NCI-H146 (cell line): ENCODE measurements at regions not wholly inside any gene's neighbourhood (a gene's known extent, or its start where the extent isn't known, plus 50 kb on each side); places are given as distances from the start of the nearest gene placed in this dataset.
"Not testable (repeated sequence)": the region's sequence is repeated elsewhere in the genome, so short reads cannot be mapped to it uniquely, and the experiment has no call there.

ENCODE experiments used
- DNase-seq: peaks from one replicate; lab custom pipeline; 2025; lab: John Stamatoyannopoulos, UW

DNA sequence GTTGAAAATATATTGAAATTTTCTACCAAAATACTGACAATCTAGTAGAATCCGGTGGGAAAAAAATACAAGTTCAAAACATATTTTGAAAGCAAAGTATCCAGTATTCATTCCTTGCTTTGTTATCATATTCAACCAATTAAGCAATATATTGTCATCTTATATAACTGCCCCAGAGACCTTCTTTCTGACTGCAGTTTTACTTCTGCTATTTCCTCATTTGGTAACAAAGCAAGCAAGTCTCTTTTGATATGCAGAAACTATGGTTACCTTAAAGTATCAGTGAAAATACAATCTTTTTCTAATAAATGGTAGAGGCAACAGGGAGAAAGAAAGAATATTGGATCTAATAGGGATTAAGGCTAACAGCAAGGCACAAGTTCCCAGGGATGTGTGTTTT, 663.7 kb upstream of the MEF2C start:
- no peak for DNase-seq

- DNase-seq, result no peak
Observed at GRCh38 chr5:89545626-89546025, 662.6 kb upstream of the MEF2C start.

DNA sequence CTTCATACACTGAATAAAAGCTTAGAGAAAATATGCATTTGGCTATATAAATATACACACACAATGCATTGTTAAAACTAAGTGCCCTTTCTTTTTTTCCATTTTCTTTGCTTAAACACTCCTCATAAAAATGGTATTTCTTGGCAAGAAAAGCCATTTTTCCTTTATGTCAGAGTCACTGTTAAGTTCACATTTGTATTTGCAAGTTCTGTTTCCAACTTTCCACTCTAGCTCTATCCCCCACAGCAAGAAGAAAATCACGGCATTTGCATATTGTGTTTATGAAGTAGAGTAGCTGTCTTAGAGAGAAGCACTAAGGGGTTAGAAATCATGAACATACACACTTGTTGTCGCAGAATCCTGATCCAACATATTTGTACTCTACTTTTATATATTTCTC, 662.1 kb upstream of the MEF2C start:
- no peak for DNase-seq

DNA sequence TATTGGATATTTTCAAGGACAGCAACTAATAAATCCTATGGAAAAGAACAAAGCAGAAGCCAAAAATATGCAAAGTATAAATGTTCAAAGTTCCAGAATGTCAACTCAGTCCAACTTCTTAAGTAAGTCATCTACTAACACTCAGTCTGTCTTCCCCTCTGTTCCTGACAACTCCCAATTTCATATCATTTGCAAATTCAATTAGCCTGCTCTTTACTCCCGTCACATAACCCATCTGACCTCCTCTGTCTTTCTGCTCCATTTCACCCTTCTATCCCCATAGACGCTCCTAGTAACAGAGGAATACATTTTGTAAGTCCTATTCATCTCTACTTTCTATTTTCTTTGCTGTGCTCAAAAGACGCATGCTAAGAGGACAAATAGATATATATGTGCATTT, 659.8 kb upstream of the MEF2C start:
- no peak for DNase-seq

DNA sequence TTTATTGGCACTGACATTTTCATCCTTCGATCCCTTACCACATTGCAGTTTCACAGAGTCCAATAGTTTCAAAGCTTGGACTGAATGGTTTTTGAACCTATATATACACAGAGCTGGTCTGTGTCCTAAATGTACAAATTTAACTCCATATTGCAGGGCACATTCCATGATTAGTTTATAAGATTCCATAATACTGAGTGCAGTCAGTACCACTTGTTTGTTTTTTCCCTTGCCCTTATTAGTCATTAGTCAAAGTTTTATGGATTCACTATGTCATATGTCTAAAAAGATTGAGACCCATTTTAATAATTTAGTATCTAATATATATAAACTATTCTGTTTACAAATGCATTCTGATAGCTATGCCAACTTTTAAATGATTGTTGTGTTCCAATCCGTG, 654.8 kb upstream of the MEF2C start:
- DNase-seq, result no peak

DNA sequence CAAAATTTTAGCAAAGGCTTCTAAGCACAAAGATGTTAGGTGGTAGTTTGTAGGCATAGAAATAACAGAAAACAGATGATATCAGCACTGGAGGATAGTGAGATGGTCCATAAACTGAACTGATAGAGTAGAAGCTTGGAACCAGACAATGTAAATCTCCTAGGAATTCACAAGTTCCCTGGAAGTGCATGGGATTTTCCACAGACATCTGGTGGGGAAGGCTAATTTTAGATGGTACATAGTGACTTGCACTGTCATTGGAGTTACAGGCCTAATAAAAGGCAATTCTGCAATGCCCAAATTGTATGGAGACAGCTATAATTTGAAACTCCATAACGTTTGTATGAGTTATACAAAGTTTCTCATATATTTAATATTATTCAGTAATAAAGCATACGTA, 653.0 kb upstream of the MEF2C start:
- no peak for DNase-seq

DNA sequence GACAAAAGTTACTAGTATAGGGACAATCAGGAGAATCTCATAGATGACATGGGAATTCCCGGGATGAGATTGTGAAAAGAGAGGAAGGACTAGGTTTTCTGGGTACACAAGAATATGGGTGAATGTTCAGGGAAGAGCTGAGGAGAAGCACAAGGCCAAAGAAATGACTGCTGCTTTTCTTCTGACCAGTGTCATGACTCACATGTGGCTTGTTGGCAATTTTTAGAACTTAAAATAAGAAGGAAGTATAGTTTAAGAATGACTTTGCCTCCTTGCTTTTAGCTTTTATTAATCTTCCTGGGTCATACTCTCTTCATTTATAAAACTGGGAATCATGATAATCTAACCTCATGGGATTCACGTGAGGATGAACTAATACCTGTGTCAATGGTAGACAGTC, 652.4 kb upstream of the MEF2C start:
- DNase-seq, result no peak

DNA sequence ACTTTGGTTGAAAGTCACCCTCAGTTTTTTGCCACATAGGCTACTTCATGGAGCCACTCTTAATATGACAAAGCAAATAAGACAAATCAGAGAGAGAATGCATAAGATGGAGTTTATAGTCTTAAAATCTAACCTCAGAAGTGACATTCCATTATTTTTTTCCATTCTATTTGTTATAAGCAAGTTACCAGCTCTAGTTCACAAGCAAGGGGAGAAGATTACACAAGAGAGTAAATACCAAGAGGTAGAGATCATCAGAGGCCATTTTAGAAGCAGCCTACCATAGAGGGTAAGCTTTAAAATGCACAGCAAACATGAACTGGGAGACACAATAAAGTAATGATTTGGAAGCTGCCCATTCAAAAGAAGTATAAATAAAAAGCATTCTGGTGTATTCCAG, 651.3 kb upstream of the MEF2C start:
- no peak for DNase-seq

- DNase-seq, result no peak
Observed at GRCh38 chr5:89524785-89525184, 641.8 kb upstream of the MEF2C start.

DNA sequence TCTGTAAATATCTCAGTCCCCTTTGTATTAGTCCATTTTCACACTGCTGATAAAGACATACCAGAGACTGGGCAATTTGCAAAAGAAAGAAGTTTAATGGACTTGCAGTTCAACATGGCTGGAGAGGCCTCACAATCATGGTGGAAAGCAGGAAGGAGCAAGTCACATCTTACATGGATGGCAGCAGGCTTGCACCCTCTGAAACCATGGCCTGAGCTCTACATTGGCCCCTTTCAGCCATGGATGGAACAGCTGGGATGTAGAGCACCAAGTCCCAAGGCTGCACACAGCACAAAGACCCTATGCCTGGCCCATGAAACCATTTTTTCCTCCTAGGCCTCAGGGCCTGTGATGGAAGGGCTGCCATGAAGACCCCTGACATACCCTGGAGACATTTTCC, 640.9 kb upstream of the MEF2C start:
- not testable (repeated sequence) for DNase-seq

DNA sequence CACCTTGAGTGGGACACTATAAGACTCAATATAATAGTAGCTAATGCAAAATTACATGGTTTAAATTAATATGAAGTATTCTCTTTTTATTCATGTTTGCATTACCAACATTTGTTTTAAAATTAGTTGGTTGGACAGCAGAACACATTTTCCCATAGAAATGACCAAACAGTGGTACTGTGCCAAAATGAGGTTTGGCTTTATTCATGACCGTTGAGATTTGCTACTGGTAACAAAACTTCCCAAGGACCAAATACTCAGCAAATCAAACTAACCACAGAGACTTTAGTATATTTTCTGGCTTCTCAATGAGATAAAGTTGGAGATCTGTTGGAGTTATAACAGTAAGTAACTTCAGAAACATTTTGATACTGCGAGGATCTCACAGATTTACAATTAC, 637.8 kb upstream of the MEF2C start:
- no peak for DNase-seq

- DNase-seq, result no peak
Observed at GRCh38 chr5:89513299-89514044, 630.5 kb upstream of the MEF2C start.

DNA sequence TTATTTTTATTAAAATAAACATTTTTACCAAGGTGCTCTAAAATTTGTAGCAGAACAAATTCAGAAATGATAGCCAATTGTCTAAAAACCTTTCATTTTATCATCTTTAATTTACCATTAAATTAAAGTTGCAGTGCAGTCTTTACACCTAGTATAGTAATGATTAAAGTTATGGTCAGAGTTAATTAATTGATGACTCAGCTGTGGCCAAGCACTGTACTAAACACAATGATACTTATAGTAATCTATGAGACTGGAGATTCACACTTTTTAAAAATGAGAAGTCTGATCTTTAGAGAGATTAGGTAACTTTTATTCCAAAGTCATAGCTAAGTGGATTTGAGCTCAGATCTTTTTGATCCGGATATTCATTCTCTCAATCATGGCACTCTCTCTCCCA, 621.1 kb upstream of the MEF2C start:
- DNase-seq, result no peak

GRCh38 chr5:89499787-89500186, 616.8 kb upstream of the MEF2C start:
- DNase-seq, result no peak

DNA sequence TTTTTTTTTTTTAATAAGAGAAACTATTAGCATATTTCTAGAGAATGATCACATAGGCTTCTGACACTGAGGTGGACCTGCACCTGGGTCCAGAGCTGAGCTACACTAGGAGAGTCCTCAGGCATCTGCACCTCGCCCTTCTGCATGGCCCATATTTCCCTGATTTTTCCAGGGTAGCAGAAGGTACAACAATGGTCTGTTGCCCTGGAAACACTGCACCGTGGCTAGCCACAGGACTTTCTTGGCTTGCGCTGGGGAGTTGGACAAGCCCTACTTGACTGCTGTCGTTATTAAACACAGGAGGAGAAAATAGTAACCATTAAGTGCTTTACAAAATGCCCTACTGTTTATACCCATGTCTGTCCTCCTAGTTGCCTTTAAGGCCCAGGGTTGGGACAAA, 615.7 kb upstream of the MEF2C start:
- DNase-seq, result no peak

- no peak for DNase-seq
Observed at GRCh38 chr5:89493414-89493813, 610.4 kb upstream of the MEF2C start.

DNA sequence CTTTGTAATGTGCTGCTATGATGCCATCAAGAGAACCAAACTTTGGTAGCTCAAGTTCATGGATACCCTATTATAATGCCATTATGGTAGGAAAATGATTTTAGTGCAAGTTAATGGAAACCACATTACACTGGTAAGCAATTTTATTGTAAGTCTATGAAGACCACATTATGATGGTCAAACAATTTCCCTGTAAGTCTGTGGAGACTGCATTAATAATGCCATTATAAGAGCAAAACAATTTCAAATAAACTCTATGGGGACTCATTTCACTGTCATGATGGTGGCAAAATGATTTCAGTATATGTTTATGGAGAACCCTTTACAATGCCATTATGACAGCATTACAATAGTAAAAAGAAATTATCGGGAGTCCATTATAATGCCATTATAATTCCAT, 602.0 kb upstream of the MEF2C start:
- DNase-seq, result no peak

DNA sequence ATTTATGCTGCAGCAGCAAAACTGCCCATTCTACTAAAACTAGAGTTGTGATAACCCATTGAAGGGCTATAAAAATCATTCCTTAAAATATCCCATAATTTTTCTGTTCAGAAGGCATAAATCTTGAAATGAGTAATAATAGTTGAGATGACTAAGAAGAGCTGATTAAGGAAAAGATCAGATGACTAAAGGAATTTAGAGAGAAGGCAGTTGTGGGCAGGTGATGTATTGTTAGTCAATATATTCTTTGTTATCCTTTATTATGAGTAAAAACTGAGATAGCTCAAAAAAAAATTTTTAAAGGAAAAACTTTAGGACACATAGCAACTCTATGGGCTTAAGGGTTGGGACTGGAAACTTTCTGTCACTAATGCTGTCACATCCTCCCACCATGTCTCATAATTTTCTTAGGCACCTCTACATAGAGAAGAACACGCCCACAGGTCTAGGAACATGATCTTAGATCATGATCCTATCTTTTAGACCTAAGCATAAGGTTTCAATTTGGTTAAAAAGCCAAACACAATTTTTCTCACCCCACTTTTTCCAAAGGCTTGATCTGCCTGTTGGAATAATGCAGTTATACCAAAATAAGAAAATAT, 597.5 kb upstream of the MEF2C start:
- no peak for DNase-seq

- DNase-seq, result no peak
Observed at GRCh38 chr5:89478851-89479250, 595.9 kb upstream of the MEF2C start.

GRCh38 chr5:89473196-89473595, 590.2 kb upstream of the MEF2C start:
- no peak for DNase-seq

DNA sequence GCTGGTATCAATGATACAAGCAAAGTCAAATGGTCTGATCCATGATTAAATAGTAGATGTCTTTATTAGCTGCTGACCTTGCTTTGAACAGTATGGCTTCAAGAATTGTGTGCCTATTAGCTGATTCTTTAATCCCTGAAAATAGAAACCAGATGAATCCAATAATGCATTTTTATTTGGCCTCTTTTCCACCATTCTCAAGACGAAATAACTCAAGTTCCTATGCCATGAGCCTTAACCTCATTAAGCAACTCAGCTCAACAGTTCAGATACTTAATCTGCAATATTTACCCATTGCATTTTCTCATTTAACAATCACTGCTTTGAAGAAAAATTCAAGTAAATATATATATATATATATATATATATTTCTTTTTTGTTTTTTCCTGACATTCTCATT, 588.6 kb upstream of the MEF2C start:
- DNase-seq, result no peak

DNA sequence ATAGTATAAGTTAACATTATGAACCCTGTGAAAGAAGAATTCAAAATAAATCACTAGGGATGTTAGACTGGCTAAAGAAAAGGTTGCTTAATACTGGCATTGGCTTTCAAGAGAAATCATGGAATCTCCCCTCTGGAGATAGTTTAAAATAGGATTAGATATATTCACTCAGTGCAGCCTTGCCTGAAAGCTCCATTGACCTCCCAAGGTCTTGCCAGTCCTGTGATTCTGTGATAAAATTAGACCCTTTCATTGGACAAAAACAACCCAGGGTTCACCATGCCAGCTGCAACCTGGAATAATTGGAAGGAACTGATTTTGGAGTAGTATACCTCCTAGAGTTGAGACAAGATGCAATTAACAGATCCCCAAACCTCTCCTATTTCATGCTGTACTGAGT, 588.1 kb upstream of the MEF2C start:
- no peak for DNase-seq

DNA sequence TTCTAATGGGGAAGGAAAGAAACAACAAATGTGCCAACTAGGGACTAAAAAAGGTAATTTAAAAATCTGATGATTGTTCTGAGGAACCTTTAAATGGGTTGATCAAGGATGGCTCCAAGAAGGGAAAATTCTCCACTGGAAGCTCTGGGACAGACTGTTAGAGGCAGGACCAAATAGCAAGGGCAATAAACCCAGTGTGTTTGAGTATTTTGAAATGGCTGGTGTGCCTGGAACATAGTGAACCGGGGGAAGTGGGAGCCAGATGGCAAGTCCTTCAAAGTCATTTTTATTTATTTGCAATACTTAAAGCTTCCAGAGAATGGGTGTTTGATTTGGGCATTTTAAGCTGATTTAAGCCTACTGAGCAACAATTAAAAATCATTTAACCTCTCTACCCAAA, 587.7 kb upstream of the MEF2C start:
- no peak for DNase-seq

GRCh38 chr5:89458332-89458656, 575.3 kb upstream of the MEF2C start:
- DNase-seq, result no peak
